ENCODE measurements at regions not wholly inside any gene's neighbourhood (a gene's known extent, or its start where the extent isn't known, plus 50 kb on each side); places are given as distances from the start of the nearest gene placed in this dataset.

DNA sequence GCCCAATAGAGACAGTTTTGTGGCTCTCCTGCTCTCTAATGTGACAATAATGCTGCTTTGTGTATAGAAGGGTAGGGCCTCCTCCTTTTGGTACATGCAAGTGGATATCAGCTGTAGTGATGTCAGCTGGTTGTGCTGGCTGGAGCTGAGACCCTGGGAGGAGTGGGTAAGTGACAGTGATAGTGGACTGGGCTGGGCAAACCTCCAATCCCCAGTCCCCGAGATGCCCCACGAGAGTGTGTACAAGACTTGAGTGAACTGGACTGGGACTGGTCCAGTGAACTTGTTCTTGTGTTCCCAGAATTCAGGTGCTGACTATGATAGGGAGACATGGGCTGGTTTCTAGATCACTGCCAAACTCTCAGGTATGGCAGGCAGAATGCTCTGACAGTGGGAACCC is 583.6 kb upstream of the PCDH10 start:
- Histone ChIP-seq H4K20me1 (ENCODE audit: low read depth, low read length) (no peaks in the 10 kb centered on the region), H3K27me3 (ENCODE audit: low read length) (no peaks in the 10 kb centered on the region), H2AFZ (ENCODE audit: low read depth, low read length, severe bottlenecking) (no peak overlapping the region), H3K9me2 (replicated peaks; ENCODE audit: insufficient read depth, low read length) (no peaks in the 10 kb centered on the region), H3K36me3 (ENCODE audit: low read length) (no peaks in the 10 kb centered on the region), H3K9me3 (ENCODE audit: insufficient read depth, low read length) (no peaks in the 10 kb centered on the region), H3F3A (ENCODE audit: insufficient read depth) (no peaks in the 10 kb centered on the region), H3K4me2 (ENCODE audit: low read depth, low read length, poor library complexity, severe bottlenecking) (no peak overlapping the region), H3K79me2 (ENCODE audit: insufficient read depth, low read length) (no peaks in the 10 kb centered on the region), H3K4me3 (ENCODE audit: insufficient read depth, low read length, poor library complexity, severe bottlenecking) (no peak overlapping the region), H3K9ac (ENCODE audit: low read length) (no peak overlapping the region), H3K27ac (ENCODE audit: low read depth, low read length) (no peak overlapping the region)
- TF ChIP-seq EZH2phosphoT487 (conservative IDR thresholded peaks at IDR 0.05; ENCODE audit: low read length), result no peak
- TF ChIP-seq, protein P1, sequence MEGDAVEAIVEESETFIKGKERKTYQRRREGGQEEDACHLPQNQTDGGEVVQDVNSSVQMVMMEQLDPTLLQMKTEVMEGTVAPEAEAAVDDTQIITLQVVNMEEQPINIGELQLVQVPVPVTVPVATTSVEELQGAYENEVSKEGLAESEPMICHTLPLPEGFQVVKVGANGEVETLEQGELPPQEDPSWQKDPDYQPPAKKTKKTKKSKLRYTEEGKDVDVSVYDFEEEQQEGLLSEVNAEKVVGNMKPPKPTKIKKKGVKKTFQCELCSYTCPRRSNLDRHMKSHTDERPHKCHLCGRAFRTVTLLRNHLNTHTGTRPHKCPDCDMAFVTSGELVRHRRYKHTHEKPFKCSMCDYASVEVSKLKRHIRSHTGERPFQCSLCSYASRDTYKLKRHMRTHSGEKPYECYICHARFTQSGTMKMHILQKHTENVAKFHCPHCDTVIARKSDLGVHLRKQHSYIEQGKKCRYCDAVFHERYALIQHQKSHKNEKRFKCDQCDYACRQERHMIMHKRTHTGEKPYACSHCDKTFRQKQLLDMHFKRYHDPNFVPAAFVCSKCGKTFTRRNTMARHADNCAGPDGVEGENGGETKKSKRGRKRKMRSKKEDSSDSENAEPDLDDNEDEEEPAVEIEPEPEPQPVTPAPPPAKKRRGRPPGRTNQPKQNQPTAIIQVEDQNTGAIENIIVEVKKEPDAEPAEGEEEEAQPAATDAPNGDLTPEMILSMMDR (IDR thresholded peaks at IDR 0.05; ENCODE audit: insufficient read depth, low read length, poor library complexity, severe bottlenecking), result no peak

DNA sequence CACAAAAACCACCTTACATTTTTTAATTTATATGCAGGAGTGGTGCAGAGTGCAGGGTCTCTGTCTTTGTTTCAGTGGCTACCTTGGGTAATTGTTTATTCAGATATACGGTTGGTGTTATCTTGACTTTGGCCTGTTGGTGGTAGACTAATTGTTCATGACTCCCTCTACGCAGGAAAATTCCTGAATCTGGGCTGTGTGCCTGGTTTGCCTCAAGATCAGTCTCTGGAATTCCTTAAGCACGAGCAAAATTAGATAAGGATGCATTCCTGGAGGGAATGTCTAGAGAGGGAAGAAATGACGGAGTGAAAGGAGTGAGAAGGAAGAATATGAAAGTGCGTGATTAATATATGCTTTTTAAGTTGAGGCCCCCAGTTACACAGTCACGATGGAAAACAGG is 576.9 kb upstream of the PCDH10 start:
- H3F3A ChIP-seq (ENCODE audit: insufficient read depth), result no peaks in the 10 kb centered on the region
- no peak overlapping the region for H2AFZ ChIP-seq (ENCODE audit: low read depth, low read length, severe bottlenecking)
- no peak overlapping the region for H3K9ac ChIP-seq (ENCODE audit: low read length)
- no peak overlapping the region for H3K4me2 ChIP-seq (ENCODE audit: low read depth, low read length, poor library complexity, severe bottlenecking)
- no peaks in the 10 kb centered on the region for H3K36me3 ChIP-seq (ENCODE audit: low read length)
- no peaks in the 10 kb centered on the region for H4K20me1 ChIP-seq (ENCODE audit: low read depth, low read length)
- no peaks in the 10 kb centered on the region for H3K27me3 ChIP-seq (ENCODE audit: low read length)
- H3K4me3 ChIP-seq (ENCODE audit: insufficient read depth, low read length, poor library complexity, severe bottlenecking), result no peak overlapping the region
- H3K9me2 ChIP-seq (replicated peaks; ENCODE audit: insufficient read depth, low read length), result no peaks in the 10 kb centered on the region
- no peaks in the 10 kb centered on the region for H3K9me3 ChIP-seq (ENCODE audit: insufficient read depth, low read length)
- no peaks in the 10 kb centered on the region for H3K79me2 ChIP-seq (ENCODE audit: insufficient read depth, low read length)
- no peak overlapping the region for H3K27ac ChIP-seq (ENCODE audit: low read depth, low read length)
- TF ChIP-seq, protein P1 (IDR thresholded peaks at IDR 0.05; ENCODE audit: insufficient read depth, low read length, poor library complexity, severe bottlenecking), result no peak
- TF ChIP-seq EZH2phosphoT487 (conservative IDR thresholded peaks at IDR 0.05; ENCODE audit: low read length), result no peak

GRCh38 chr4:132587626-132588025 is 561.5 kb upstream of the PCDH10 start:
- Histone ChIP-seq H3K27ac (ENCODE audit: low read depth, low read length) (no peak overlapping the region), H4K20me1 (ENCODE audit: low read depth, low read length) (no peaks in the 10 kb centered on the region), H3K27me3 (ENCODE audit: low read length) (no peaks in the 10 kb centered on the region), H3K36me3 (ENCODE audit: low read length) (no peaks in the 10 kb centered on the region), H3F3A (ENCODE audit: insufficient read depth) (no peaks in the 10 kb centered on the region), H3K4me2 (ENCODE audit: low read depth, low read length, poor library complexity, severe bottlenecking) (no peak overlapping the region), H3K9me3 (ENCODE audit: insufficient read depth, low read length) (no peaks in the 10 kb centered on the region), H2AFZ (ENCODE audit: low read depth, low read length, severe bottlenecking) (no peak overlapping the region), H3K4me3 (ENCODE audit: insufficient read depth, low read length, poor library complexity, severe bottlenecking) (no peak overlapping the region), H3K9me2 (replicated peaks; ENCODE audit: insufficient read depth, low read length) (no peaks in the 10 kb centered on the region), H3K79me2 (ENCODE audit: insufficient read depth, low read length) (no peaks in the 10 kb centered on the region), H3K9ac (ENCODE audit: low read length) (no peak overlapping the region)
- TF ChIP-seq EZH2phosphoT487 (conservative IDR thresholded peaks at IDR 0.05; ENCODE audit: low read length), result no peak
- TF ChIP-seq, protein P1 (IDR thresholded peaks at IDR 0.05; ENCODE audit: insufficient read depth, low read length, poor library complexity, severe bottlenecking), result no peak

Measured in SU-DHL-6 (cell line).